Esophagus squamous epithelium (tissue), 5 donors: ENCODE measurements at regions not wholly inside any gene's neighbourhood (a gene's known extent, or its start where the extent isn't known, plus 50 kb on each side); places are given as distances from the start of the nearest gene placed in this dataset.

Experiments used
- DNase-seq: peaks from one replicate; lab custom pipeline; 2025; lab: John Stamatoyannopoulos, UW
- H3K27ac ChIP-seq, 4 donors: fragments of 200-600 bp; sonication (generic); one replicate each; pipeline ENCODE4 v1.5.1; 2016 to 2019; ENCODE audit warnings: mild to moderate bottlenecking in 1 of 4
- H3K27me3 ChIP-seq, 4 donors: fragments of 200-600 bp; sonication (generic); 1 replicate in 3 of 4; 2 replicates in 1 of 4; pipeline versions ENCODE4 v1.5.1 to v1.6.0; 2017 to 2021; ENCODE audit warnings: antibody characterized with exemption in 1 of 4
- H3K36me3 ChIP-seq, 3 donors: fragments of 200-600 bp; sonication (generic); one replicate each; pipeline ENCODE4 v1.5.1; 2016 to 2019
- H3K4me1 ChIP-seq, 3 donors: fragments of 200-600 bp; sonication (generic); one replicate each; pipeline ENCODE4 v1.5.1; 2017 to 2019
- H3K4me3 ChIP-seq, 4 donors: fragments of 200-600 bp; sonication (generic); 1 replicate in 3 of 4; 2 replicates in 1 of 4; pipeline ENCODE4 v1.5.1; 2016 to 2019; ENCODE audit warnings: mild to moderate bottlenecking in 2 of 4, moderate library complexity in 1 of 4
- H3K9me3 ChIP-seq, 3 donors: fragments of 200-600 bp; sonication (generic); one replicate each; pipeline ENCODE4 v1.5.1; 2016 to 2019
- CTCF ChIP-seq, 6 experiments: fragments of 450-650 bp in 4 of 6; fragments of 200-600 bp in 2 of 6; sonication (generic) in 2 of 6; IDR thresholded peaks; one replicate each; pipeline ENCODE4 v1.5.1; 2016 to 2019; ENCODE audit warnings: antibody characterized with exemption in 6 of 6, mild to moderate bottlenecking in 4 of 6, moderate library complexity in 4 of 6
- POLR2A ChIP-seq, 4 donors: fragments of 450-650 bp; IDR thresholded peaks; one replicate each; pipeline ENCODE4 v1.6.1; 2017; ENCODE audit warnings: antibody characterized with exemption in 4 of 4, mild to moderate bottlenecking in 4 of 4, moderate library complexity in 3 of 4
- WGBS, 2 donors: methylation state at CpG; one replicate each; pipeline ENCODE4 v1.1.5; 2018; 5-methylcytosine and 5-hydroxymethylcytosine counted together
- intact Hi-C: fragments of 100-400 bp; cut with DNase I; formaldehyde crosslinking; loops from one replicate; pipeline ENCODE4 v1.15.0; 2022
- donor health status: DM: yes; HTN: yes; CAD: no.

- no peaks in the 10 kb centered on the region for H3K4me1 ChIP-seq
- 60 to 66% methylated on average over 6 of the region's 6 CpGs for WGBS, 2 donors
- H3K4me3 ChIP-seq, result no peak overlapping the region
- intact Hi-C loops, result no loop called here
- H3K36me3 ChIP-seq, result no peaks in the 10 kb centered on the region
- TF ChIP-seq POLR2A (IDR thresholded peaks at IDR 0.05) (no peak), CTCF (IDR thresholded peaks at IDR 0.05) (no peak)
- no peak overlapping the region for H3K27ac ChIP-seq
- no peak for DNase-seq
- no peaks in the 10 kb centered on the region for H3K9me3 ChIP-seq
- H3K27me3 ChIP-seq, result peaks cover 0 to 15% (median 0%) of the 10 kb centered on the region in 4 donors
These were observed 373.1 kb downstream of the VPS13C start for GRCh38 chr15:61687124-61687523.

GRCh38 chr15:61685971-61686370 is 374.3 kb downstream of the VPS13C start:
- intact Hi-C loops, result no loop called here
- Histone ChIP-seq H3K4me3 (no peak overlapping the region), H3K9me3 (no peaks in the 10 kb centered on the region), H3K4me1 (no peaks in the 10 kb centered on the region), H3K36me3 (no peaks in the 10 kb centered on the region), H3K27ac (no peak overlapping the region), H3K27me3 (peaks cover 0 to 11% (median 0%) of the 10 kb centered on the region in 4 donors)
- TF ChIP-seq POLR2A (IDR thresholded peaks at IDR 0.05) (no peak), CTCF (IDR thresholded peaks at IDR 0.05) (no peak)
- WGBS, 2 donors, result 75 to 80% methylated on average over 1 to 2 of the region's 2 CpGs
- no peak for DNase-seq

- Histone ChIP-seq H3K36me3 (no peaks in the 10 kb centered on the region), H3K4me1 (no peaks in the 10 kb centered on the region), H3K4me3 (no peak overlapping the region), H3K9me3 (no peaks in the 10 kb centered on the region), H3K27me3 (peaks cover 0 to 12% (median 0%) of the 10 kb centered on the region in 4 donors), H3K27ac (no peak overlapping the region)
- DNase-seq, result no peak
- intact Hi-C loops, result no loop called here
- 37 to 55% methylated on average over 4 of the region's 4 CpGs for WGBS, 2 donors
- TF ChIP-seq CTCF (IDR thresholded peaks at IDR 0.05), result no peak
- TF ChIP-seq POLR2A (IDR thresholded peaks at IDR 0.05), result no peak
These were observed 374.7 kb downstream of the VPS13C start for GRCh38 chr15:61685534-61685933.

- H3K27ac ChIP-seq, result no peak overlapping the region
- no peaks in the 10 kb centered on the region for H3K36me3 ChIP-seq
- intact Hi-C loops, result no loop called here
- TF ChIP-seq CTCF (IDR thresholded peaks at IDR 0.05), result no peak
- no peak for TF ChIP-seq POLR2A (IDR thresholded peaks at IDR 0.05)
- DNase-seq, result no peak
- WGBS, 2 donors, result 87 to 88% methylated on average over 1 to 2 of the region's 2 CpGs
- H3K4me3 ChIP-seq, result no peak overlapping the region
- H3K27me3 ChIP-seq, result peaks cover 0 to 12% (median 0%) of the 10 kb centered on the region in 4 donors
- H3K9me3 ChIP-seq, result no peaks in the 10 kb centered on the region
- H3K4me1 ChIP-seq, result no peaks in the 10 kb centered on the region
These were observed 375.3 kb downstream of the VPS13C start for GRCh38 chr15:61684749-61685467.

GRCh38 chr15:61682891-61683735 is 377.1 kb downstream of the VPS13C start:
- Histone ChIP-seq H3K4me3 (no peak overlapping the region), H3K36me3 (no peaks in the 10 kb centered on the region), H3K4me1 (no peaks in the 10 kb centered on the region), H3K27ac (no peak overlapping the region), H3K9me3 (no peaks in the 10 kb centered on the region), H3K27me3 (peaks cover 0 to 12% (median 0%) of the 10 kb centered on the region in 4 donors)
- TF ChIP-seq POLR2A (IDR thresholded peaks at IDR 0.05) (no peak), CTCF (IDR thresholded peaks at IDR 0.05) (no peak)
- 72 to 76% methylated on average over 6 of the region's 6 CpGs for WGBS, 2 donors
- intact Hi-C loops, result no loop called here
- DNase-seq, result no peak
